22Rv1 (cell line): ENCODE measurements at regions not wholly inside any gene's neighbourhood (a gene's known extent, or its start where the extent isn't known, plus 50 kb on each side); places are given as distances from the start of the nearest gene placed in this dataset.
"Not testable (repeated sequence)": the region's sequence is repeated elsewhere in the genome, so short reads cannot be mapped to it uniquely, and the experiment has no call there.

Experiments used
- H3K27ac ChIP-seq: fragments of 450-650 bp; 2 replicates; pipeline ENCODE4 v1.5.1; 2017
- TF ChIP-seq, protein P1 (sequence below): fragments of 450-650 bp; IDR thresholded peaks from 2 replicates; pipeline ENCODE4 v1.5.1; 2017; ENCODE audit warnings: mild to moderate bottlenecking

DNA sequence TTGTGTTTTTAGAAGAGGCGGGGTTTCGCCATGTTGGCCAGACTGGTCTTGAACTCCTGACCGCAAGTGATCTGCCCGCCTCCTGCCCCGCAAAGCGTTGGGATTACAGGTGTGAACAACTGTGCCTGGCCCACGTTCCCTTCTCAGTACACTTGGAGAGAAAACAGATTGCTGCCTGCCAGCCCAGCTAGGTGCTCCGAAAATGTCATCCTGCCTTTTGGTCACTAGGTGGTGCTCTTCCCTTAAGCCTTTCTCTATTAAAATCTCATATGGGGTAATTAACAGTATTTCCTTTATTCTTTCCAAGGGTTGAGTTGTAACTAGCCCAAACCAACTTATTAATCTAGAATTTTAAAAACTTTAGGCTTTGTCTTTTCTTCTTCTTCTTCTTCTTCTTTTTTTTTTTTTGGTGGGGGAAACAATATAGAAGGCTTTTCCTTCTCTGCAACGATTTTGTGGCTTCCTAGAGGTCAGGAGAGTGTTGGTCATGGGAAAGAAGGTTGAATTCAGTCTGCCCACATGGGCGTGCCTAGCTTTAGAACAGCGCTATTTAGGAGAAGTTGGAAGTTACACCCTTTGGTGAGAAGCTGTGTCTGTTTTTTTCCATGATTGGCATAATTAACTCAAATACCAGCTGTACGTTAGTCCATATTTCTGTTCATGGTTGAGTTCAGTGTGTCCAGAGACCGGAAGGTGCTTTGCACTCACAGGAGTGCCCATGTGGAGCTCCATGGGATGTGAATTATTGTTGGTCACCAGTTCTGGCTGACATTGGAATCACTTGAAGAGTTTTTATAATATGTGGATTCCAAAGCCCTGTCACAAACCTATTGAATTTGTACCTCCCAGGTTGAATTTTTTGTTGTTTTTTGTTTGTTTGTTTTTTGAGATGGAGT lies 110.1 kb downstream of the LAT start:
- TF ChIP-seq, protein P1, sequence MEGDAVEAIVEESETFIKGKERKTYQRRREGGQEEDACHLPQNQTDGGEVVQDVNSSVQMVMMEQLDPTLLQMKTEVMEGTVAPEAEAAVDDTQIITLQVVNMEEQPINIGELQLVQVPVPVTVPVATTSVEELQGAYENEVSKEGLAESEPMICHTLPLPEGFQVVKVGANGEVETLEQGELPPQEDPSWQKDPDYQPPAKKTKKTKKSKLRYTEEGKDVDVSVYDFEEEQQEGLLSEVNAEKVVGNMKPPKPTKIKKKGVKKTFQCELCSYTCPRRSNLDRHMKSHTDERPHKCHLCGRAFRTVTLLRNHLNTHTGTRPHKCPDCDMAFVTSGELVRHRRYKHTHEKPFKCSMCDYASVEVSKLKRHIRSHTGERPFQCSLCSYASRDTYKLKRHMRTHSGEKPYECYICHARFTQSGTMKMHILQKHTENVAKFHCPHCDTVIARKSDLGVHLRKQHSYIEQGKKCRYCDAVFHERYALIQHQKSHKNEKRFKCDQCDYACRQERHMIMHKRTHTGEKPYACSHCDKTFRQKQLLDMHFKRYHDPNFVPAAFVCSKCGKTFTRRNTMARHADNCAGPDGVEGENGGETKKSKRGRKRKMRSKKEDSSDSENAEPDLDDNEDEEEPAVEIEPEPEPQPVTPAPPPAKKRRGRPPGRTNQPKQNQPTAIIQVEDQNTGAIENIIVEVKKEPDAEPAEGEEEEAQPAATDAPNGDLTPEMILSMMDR = peak; percentile 35
- not testable (repeated sequence) for H3K27ac ChIP-seq

GRCh38 chr16:29094325-29094724 lies 109.5 kb downstream of the LAT start:
- not testable (repeated sequence) for H3K27ac ChIP-seq

DNA sequence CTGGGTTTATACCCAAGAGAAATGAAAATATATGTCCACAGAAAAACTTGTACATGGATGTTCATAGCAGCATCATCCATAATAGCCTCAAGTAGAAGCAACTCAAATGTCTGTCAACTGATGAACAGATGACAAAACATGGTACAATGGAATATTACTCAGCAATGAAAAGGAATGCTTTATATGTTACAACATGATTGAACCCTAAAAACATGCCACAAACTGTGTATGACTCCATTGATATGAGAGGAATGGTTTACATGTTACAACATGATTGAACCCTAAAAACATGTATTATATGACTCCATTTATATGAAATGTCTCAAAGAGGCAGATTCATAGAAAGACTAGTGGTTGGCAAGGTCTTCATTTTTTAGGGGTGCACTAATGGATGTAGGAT lies 104.8 kb downstream of the LAT start:
- not testable (repeated sequence) for H3K27ac ChIP-seq

GRCh38 chr16:29087673-29088072 lies 102.8 kb downstream of the LAT start:
- H3K27ac ChIP-seq = not testable (repeated sequence)

DNA sequence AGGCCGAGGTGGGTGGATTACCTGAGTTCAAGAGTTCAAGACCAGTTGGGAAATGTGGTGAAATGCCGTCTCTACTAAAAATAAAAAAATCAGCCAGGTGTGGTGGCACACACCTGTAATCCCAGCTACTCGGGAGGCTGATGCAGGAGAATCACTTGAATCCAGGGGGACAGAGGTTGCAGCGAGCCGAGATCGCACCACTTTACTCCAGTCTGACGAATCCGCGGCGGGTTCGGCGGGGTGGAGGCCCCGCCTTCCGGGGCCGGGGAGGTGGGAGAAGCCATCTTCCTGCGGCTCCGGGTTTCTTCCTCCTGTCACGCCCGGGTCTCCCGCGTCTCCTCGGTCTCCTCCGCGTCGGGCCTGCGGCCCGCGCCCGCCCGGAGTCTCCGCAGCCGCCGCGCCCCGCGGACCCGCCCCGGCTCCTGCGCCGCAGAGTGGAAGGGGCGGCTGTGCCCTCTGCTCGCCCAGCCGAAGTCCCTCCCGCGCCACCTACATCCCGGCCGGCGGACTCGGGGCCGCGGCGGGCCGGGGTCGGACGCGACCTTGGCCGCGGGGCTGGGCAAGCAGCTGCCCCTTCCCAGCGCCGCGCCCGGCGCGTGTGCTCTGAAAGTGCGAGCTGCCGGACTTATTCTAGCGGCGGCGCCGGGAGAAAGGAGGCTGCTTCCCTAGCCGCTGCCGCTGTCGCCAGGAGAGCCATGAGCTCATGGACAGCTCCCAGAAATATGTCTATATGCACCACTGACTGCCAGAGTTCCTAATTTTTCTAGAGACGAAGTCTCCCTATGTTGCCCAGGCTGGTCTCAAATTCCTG lies 97.2 kb downstream of the LAT start:
- not testable (repeated sequence) for H3K27ac ChIP-seq

DNA sequence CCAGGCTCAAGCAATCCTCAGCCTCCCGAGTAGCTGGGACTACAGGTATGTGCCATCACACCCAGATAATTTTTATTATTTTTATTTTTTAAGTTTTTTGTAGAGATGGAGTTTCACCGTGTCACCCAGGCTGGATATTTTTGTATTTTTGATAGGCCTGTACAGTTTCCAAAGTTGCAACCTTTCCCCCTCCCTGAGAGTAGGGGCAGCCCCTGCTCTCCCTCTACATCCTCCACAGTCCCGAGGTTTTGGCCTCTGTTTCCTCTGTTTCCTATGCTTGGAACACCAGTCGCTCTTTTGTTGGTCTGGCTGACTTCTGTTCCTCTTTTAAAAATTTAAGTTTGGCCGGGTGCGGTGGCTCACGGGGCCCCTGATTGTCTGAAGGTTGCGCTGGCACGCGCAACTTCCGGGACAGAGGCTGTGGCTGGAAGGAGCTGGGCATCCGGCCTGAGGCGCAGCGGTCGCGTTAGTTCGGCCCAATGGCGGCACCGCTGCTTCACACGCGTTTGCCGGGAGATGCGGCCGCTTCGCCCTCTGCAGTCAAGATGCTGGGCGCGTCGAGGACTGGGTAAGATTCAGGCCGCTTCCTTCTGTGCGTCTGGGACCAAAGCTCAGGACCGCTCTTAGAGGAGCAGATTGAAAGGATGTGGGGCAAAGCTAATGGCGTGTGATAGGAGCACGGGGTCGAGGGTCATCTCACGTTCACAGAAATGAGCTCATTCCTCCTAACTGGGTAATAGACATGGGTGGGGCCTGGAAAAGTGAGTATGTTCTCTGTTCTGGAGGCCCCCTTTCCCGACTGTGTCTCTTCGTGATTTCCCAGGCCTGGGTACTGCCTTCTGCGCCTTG lies 89.9 kb downstream of the LAT start:
- H3K27ac ChIP-seq = not testable (repeated sequence)

- not testable (repeated sequence) for H3K27ac ChIP-seq
These were observed 77.4 kb downstream of the LAT start for GRCh38 chr16:29062235-29062634.

DNA sequence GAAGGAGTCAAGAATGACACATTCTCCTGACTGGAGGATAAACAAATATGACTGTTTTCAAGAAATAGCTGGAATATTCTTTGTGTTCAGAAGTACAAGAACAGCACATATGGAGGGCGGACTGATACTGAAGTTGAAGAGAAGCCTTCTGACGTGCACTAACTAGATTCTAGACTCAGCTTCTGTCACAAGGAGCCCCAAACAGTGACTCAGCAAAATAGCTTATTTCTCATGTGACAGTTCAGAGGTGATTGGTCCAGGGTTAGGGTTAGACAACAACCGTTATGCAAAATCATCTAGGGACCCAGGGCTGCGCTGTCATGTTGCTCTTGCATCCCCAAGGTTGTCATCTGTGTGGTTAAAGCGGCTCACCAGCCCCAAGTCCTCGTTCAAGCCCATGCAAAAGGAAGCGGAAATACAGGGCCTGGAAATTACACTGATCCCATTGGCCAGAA lies 76.6 kb downstream of the LAT start:
- not testable (repeated sequence) for H3K27ac ChIP-seq

GRCh38 chr16:29060022-29060810 lies 75.4 kb downstream of the LAT start:
- not testable (repeated sequence) for H3K27ac ChIP-seq

DNA sequence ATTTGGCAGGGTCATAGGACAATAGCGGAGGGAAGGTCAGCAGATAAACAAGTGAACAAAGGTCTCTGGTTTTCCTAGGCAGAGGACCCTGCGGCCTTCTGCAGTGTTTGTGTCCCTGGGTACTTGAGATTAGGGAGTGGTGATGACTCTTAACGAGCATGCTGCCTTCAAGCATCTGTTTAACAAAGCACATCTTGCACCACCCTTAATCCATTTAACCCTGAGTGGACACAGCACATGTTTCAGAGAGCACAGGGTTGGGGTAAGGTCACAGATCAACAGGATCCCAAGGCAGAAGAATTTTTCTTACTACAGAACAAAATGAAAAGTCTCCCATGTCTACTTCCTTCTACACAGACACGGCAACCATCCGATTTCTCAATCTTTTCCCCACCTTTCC lies 74.7 kb downstream of the LAT start:
- not testable (repeated sequence) for H3K27ac ChIP-seq
